B cell (primary cell): ENCODE measurements at regions not wholly inside any gene's neighbourhood (a gene's known extent, or its start where the extent isn't known, plus 50 kb on each side); places are given as distances from the start of the nearest gene placed in this dataset.

Source experiments
- ATAC-seq: fragments of 200-7000 bp; cut with Tn5 transposase; one replicate; pipeline ENCODE4 v1.10.0; 2021; ENCODE audit warnings: low read depth, mild to moderate bottlenecking, moderate number of reproducible peaks, moderate library complexity
- CTCF ChIA-PET: fragments of 350-600 bp; sonication (Branson Sonifier 250); formaldehyde crosslinking; loops from one replicate; lab custom pipeline; 2021; ENCODE audit warnings: antibody characterized with exemption, inconsistent platforms; lab: Charles Lee
- POLR2A ChIA-PET: fragments of 350-600 bp; sonication (Branson Sonifier 250); formaldehyde crosslinking; loops from one replicate; lab custom pipeline; 2021; ENCODE audit warnings: antibody characterized with exemption; lab: Charles Lee
- DNase-seq: peaks from one replicate; pipeline ENCODE4 v3.0.0; 2013
- H2AFZ ChIP-seq: 2 replicates; pipeline ENCODE4 v1.6.1; 2012; ENCODE audit warnings: mild to moderate bottlenecking, low read depth, low read length; ENCODE audit not compliant: insufficient read depth, poor library complexity, severe bottlenecking
- H3K27ac ChIP-seq, 2 donors: 1 replicate in 1 of 2; 2 replicates in 1 of 2; pipeline ENCODE4 v1.5.1; 2012 to 2013; ENCODE audit warnings: low read length in 2 of 2, mild to moderate bottlenecking in 2 of 2, moderate library complexity in 1 of 2
- H3K27me3 ChIP-seq, 4 experiments: fragments of 200-600 bp in 1 of 4; sonication (generic) in 1 of 4; replicated peaks in 1 of 4; 1 replicate in 2 of 4; 2 replicates in 2 of 4; pipeline versions ENCODE4 v1.6.1 to v1.7.0; 2013 to 2016; ENCODE audit warnings: low read length in 3 of 4, mild to moderate bottlenecking in 2 of 4, mixed read lengths in 1 of 4, moderate library complexity in 1 of 4; ENCODE audit not compliant: insufficient read depth in 4 of 4, control insufficient read depth in 3 of 4; ENCODE audit errors: control extremely low read depth in 1 of 4
- H3K36me3 ChIP-seq, 2 experiments: replicated peaks in 1 of 2; 1 replicate in 1 of 2; 2 replicates in 1 of 2; pipeline versions ENCODE4 v1.6.1 to v1.7.1; 2013; ENCODE audit warnings: low read length in 1 of 2; ENCODE audit not compliant: insufficient read depth in 2 of 2, control insufficient read depth in 1 of 2; ENCODE audit errors: control extremely low read depth in 1 of 2, extremely low read depth in 1 of 2
- H3K4me1 ChIP-seq, 2 donors: fragments of 200-600 bp in 1 of 2; sonication (generic) in 1 of 2; 1 replicate in 1 of 2; 2 replicates in 1 of 2; pipeline versions ENCODE4 v1.5.1 to v1.6.1; 2013 to 2017; ENCODE audit warnings: low read length in 2 of 2; ENCODE audit not compliant: control insufficient read depth in 2 of 2, insufficient read depth in 2 of 2
- H3K4me2 ChIP-seq: replicated peaks from 2 replicates; pipeline ENCODE3; 2012; ENCODE audit warnings: mild to moderate bottlenecking, low read depth, low read length; ENCODE audit not compliant: poor library complexity, severe bottlenecking
- H3K4me3 ChIP-seq, 5 experiments: fragments of 200-600 bp in 1 of 5; sonication (generic) in 1 of 5; 1 replicate in 3 of 5; 2 replicates in 2 of 5; pipeline versions ENCODE4 v1.5.1 to v1.7.0; 2011 to 2016; ENCODE audit warnings: low read length in 4 of 5, mild to moderate bottlenecking in 4 of 5, low read depth in 2 of 5, control low read depth in 1 of 5, moderate library complexity in 1 of 5; ENCODE audit not compliant: insufficient read depth in 1 of 5; ENCODE audit errors: control extremely low read depth in 1 of 5, extremely low read depth in 1 of 5
- H3K79me2 ChIP-seq: fragments of 200-600 bp; sonication (generic); one replicate; pipeline ENCODE4 v1.6.0; 2016; ENCODE audit warnings: low read length; ENCODE audit not compliant: control insufficient read depth, insufficient read depth
- H3K9ac ChIP-seq: fragments of 200-600 bp; sonication (generic); 2 replicates; pipeline ENCODE4 v1.6.1; 2017; ENCODE audit warnings: mild to moderate bottlenecking, low read length, moderate library complexity
- H3K9me3 ChIP-seq, 3 donors: one replicate each; pipeline versions ENCODE4 v1.6.1 to v1.7.1; 2013; ENCODE audit warnings: low read length in 2 of 3; ENCODE audit not compliant: control insufficient read depth in 2 of 3, insufficient read depth in 1 of 3; ENCODE audit errors: control extremely low read depth in 1 of 3
- H4K20me1 ChIP-seq: 2 replicates; pipeline ENCODE4 v1.6.0; 2012; ENCODE audit warnings: mild to moderate bottlenecking, low read length; ENCODE audit not compliant: insufficient read depth, control insufficient read depth, poor library complexity, severe bottlenecking
- H3K27ac Mint-ChIP-seq: one replicate; pipeline ENCODE4 v1.8.0; 2021; ENCODE audit warnings: mixed read lengths
- H3K27me3 Mint-ChIP-seq: one replicate; pipeline ENCODE4 v1.8.0; 2021; ENCODE audit warnings: mixed read lengths
- H3K4me1 Mint-ChIP-seq: one replicate; pipeline ENCODE4 v1.8.0; 2021; ENCODE audit warnings: mixed read lengths
- H3K4me3 Mint-ChIP-seq: one replicate; pipeline ENCODE4 v1.8.0; 2021; ENCODE audit warnings: mixed read lengths
- H3K9me3 Mint-ChIP-seq: one replicate; pipeline ENCODE4 v1.8.0; 2022; ENCODE audit warnings: mixed read lengths; ENCODE audit not compliant: insufficient read depth
- CTCF ChIP-seq: fragments of 200-600 bp; IDR thresholded peaks from one replicate; pipeline ENCODE4 v1.8.0; 2022; ENCODE audit warnings: antibody characterized with exemption, mild to moderate bottlenecking
- EZH2 ChIP-seq: IDR thresholded peaks from 2 replicates; pipeline ENCODE4 v1.6.1; 2012; ENCODE audit warnings: borderline replicate concordance, low read depth, mild to moderate bottlenecking, moderate library complexity, low read length; ENCODE audit not compliant: insufficient read depth, poor library complexity, severe bottlenecking
- WGBS: methylation state at CpG from one replicate; pipeline ENCODE4 v1.1.5; 2013; ENCODE audit warnings: missing lambda C conversion rate; ENCODE audit not compliant: insufficient coverage; 5-methylcytosine and 5-hydroxymethylcytosine counted together
- intact Hi-C: fragments of 100-400 bp; cut with micrococcal nuclease; formaldehyde crosslinking; loops from one replicate; pipeline ENCODE4 v1.10.0; 2022

DNA sequence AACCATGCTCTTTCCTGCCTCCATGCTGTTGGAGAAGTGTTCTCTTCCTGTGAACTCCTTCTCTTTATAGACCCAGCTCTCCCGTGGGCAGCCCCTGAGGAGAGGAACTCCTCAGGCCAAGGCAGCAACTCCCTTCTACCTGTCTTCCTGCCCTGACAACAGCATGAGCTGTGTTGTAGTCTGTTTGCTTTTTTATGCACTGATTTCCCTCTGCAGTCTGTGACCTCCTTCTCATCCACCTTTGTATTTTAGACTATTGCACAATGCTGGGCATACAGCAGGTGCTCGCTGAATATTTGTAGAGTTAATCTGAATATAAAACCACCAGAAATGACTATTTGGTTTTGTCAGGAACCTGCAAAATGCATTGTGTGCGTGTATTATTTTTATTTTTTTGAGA lies 152.2 kb upstream of the CHD6 start:
- H3K27me3 ChIP-seq: no peaks in the 10 kb centered on the region
- H3K9me3 Mint-ChIP-seq: peaks cover 2% of the 10 kb centered on the region
- no peaks in the 10 kb centered on the region for H3K79me2 ChIP-seq
- no peaks in the 10 kb centered on the region for H3K4me1 Mint-ChIP-seq
- intact Hi-C loops: no loop called here
- H3K27me3 Mint-ChIP-seq: peaks cover 6% of the 10 kb centered on the region
- no peak overlapping the region for H3K27ac ChIP-seq
- H3K4me3 ChIP-seq: no peak overlapping the region
- ATAC-seq: no peak
- H3K4me3 Mint-ChIP-seq: no peak overlapping the region
- no peak overlapping the region for H3K27ac Mint-ChIP-seq
- peaks cover 0 to 6% (median 0%) of the 10 kb centered on the region in 3 donors for H3K9me3 ChIP-seq
- ChIA-PET POLR2A (no interaction called here), CTCF (no interaction called here)
- no peaks in the 10 kb centered on the region for H4K20me1 ChIP-seq
- WGBS: 60% methylated on average over 1 of the region's 3 CpGs
- no peak overlapping the region for H3K9ac ChIP-seq
- H3K4me1 ChIP-seq: no peaks in the 10 kb centered on the region
- no peak overlapping the region for H2AFZ ChIP-seq
- DNase-seq: no peak
- TF ChIP-seq CTCF (no peak), EZH2 (no peak)
- H3K4me2 ChIP-seq: no peak overlapping the region
- H3K36me3 ChIP-seq: no peaks in the 10 kb centered on the region

DNA sequence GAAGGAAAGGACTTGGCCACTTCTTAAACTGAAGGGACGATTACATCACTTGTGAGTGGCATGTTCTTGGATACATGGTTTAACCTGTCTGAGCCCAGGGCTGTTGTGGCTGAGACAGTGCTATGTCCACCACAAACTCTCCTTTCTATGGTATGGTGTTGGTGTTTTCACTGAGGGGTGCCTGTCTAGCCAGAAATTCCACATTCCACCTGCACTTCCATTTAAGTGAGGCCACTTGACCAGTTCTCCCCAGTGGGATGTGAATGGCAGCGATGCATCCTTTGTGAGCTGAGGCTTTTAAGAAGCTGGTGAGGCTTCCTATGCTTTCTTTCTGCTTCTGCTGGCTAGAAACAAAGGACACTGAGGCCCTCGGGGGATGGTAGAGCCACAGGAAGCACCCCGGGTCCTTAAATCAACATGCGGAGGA lies 151.4 kb upstream of the CHD6 start:
- intact Hi-C loops: no loop called here
- Histone ChIP-seq H3K9ac (no peak overlapping the region), H3K4me2 (no peak overlapping the region), H4K20me1 (no peaks in the 10 kb centered on the region), H3K79me2 (no peaks in the 10 kb centered on the region), H2AFZ (no peak overlapping the region), H3K27me3 (no peaks in the 10 kb centered on the region), H3K27ac (no peak overlapping the region), H3K36me3 (no peaks in the 10 kb centered on the region), H3K9me3 (peaks cover 0 to 6% (median 0%) of the 10 kb centered on the region in 3 donors), H3K4me1 (no peaks in the 10 kb centered on the region), H3K4me3 (no peak overlapping the region)
- ATAC-seq: no peak
- no peak for TF ChIP-seq EZH2
- no peak for TF ChIP-seq CTCF
- Mint-ChIP-seq H3K27me3 (no peaks in the 10 kb centered on the region), H3K4me1 (no peaks in the 10 kb centered on the region), H3K9me3 (peaks cover 2% of the 10 kb centered on the region), H3K27ac (no peak overlapping the region), H3K4me3 (no peak overlapping the region)
- CTCF ChIA-PET: no interaction called here
- POLR2A ChIA-PET: no interaction called here
- WGBS: 42% methylated on average over 4 of the region's 5 CpGs
- DNase-seq: no peak
